GM19025 (cell line): ENCODE measurements at regions not wholly inside any gene's neighbourhood (a gene's known extent, or its start where the extent isn't known, plus 50 kb on each side); places are given as distances from the start of the nearest gene placed in this dataset.
"Not testable (repeated sequence)": the region's sequence is repeated elsewhere in the genome, so short reads cannot be mapped to it uniquely, and the experiment has no call there.

ENCODE experiments used
- ATAC-seq: cut with Tn5 transposase; IDR thresholded peaks from one replicate; pipeline ENCODE4 v1.9.1; 2021; ENCODE audit warnings: mild to moderate bottlenecking, low read depth, moderate library complexity; ENCODE audit not compliant: unreplicated experiment

DNA sequence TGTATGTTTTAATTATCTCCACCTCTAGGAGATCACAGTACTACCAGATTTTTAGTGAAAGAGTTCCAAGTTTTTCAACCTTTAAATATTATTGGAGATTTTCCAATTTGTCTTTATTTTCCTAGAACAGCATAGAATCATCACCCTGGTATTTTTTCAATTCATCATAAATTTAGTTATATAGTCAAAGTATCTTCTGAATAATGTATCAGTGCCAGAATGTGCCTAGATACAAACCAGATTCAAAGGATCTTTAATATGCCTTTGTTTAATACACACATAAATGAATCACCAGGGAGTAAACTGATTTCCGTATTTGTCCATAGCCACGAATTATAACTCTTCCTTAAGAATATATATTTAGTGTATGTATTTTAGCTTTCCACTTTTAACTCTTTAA lies 1373.1 kb downstream of the STIM2 start:
- ATAC-seq = no peak

GRCh38 chr4:28238876-28239275 lies 1378.2 kb downstream of the STIM2 start:
- no peak for ATAC-seq

DNA sequence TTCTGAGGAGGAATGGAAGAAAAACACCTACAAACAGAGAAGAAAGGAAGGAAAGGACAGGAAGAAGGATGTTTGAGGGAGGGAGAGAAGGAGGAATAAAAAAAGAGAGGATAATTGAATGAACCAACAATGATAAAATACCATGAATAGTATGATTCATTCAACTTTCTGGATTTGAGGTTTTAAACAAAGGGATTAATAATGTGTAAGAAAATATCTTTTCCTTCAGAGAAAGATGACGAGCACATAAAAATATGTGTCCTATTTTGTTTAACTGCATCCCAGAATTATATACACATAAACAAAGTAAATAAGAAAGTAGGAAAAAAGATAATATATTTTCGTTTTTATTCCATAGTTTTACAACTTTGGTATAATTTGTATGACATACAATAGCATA lies 1380.4 kb downstream of the STIM2 start:
- ATAC-seq = no peak

GRCh38 chr4:28247805-28248204 lies 1387.2 kb downstream of the STIM2 start:
- ATAC-seq = no peak

DNA sequence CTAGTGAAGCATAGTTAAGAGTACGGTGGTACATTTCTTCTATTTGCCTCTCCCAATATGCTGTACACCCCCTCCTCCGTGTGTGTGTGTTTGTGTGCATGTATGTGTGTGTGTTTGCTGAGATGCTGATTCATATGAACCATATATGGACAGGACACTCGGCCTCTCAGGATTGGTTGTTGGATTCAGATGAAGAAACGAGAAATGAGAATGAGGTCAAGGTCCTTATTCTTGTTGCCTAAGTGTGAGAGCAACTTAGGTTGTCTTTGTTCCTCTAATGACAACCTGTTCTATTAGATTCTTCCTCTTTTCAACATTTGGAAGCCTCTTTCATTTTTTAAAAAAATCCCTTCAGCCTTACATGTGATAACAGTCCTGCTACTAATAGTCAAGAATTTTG lies 1387.6 kb downstream of the STIM2 start:
- ATAC-seq = no peak

GRCh38 chr4:28250646-28251045 lies 1390.0 kb downstream of the STIM2 start:
- ATAC-seq = no peak

DNA sequence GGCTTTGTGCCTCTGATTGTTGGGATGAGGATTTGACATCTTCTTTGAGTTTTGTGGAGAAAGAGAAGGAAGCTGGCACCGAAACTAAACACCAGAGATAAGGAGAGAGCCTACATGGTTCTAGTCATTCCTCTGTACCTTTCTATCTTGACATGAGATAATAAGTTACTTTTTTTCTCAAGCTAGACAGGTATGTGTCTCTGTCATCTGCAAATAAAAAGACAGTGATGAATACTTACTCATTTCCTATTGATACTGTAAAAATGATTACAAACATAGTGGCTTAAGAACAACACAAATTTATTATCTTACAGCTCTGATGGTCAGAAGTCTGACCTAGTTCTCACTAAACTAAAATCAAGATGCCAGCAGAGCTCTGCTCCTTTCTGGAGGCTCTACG lies 1391.2 kb downstream of the STIM2 start:
- no peak for ATAC-seq

DNA sequence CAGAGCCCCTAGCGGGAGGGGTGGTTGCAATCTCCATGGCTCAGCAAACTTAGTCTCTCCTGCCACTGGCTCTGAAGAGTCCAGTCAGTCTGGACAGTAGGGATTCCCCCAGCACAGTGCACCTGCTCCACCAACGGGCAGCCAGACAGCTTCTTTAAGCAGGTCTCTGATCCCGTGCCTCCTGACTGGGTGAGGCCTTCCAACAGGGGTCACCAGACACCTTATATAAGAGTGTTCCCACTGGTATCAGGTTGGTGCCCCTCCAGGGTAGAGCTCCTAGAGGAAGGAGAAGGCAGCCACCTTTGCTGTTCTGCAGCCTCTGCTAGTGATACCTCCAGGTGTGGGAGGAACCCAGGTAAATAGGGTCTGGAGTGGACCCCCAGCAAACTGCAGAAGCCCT lies 1393.4 kb downstream of the STIM2 start:
- no peak for ATAC-seq

- no peak for ATAC-seq
Measured at GRCh38 chr4:28256295-28256694, 1395.7 kb downstream of the STIM2 start.

DNA sequence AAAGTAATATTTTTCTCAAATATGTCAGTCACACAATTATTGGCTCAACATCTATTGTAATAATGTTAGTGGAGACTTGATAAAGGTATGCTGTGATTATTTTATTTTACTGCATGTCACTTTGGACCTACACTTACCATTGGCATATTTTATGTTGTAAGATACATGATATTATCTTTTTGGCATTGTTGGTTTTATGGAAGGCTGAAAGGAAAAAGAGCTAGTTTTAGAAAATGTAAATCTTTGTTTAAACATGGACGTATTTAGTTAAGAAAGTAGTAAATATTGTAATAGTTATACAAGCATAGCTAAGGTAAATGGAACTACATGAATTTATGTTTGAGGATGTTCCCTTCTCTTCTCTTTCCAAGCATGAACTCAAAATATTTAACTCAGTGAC lies 1399.3 kb downstream of the STIM2 start:
- ATAC-seq = no peak

DNA sequence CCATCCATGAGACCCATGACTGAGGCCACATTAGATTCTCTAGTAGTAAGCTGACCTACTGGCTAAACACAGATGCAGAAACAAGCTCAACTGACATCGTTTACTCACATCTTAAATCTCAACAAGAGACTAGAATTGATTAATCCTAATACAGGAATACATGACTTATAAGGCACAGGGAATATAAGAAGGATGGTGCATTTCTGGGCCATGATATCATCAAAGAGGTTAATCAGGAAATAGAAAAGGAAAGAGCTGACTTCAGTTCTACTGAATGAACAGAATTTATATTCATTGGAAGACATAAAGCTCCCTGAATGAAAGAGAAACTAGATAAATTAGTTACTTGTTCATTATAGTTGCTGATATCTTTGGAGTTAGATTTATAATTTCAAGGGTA lies 1406.5 kb downstream of the STIM2 start:
- ATAC-seq = no peak

- ATAC-seq = no peak
Measured at GRCh38 chr4:28269426-28269825, 1408.8 kb downstream of the STIM2 start.

DNA sequence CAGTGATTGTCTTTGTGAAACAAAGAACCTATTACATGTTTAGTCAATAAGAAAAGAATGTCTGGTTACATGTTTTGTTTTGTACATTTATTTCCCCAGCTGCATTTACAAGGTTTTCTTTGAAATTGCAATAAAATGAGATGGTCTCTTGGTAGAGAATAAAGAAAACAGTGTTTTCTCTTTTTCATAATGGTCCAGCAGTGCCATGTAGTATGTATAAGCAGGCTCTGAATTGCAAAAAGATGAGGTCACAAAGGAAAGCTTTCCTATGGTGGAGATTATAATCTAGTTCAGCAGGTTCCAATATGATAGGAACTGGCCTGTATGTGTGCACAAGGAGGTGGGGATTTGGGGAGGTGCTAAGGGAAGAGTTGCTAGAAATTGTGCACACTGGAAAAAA lies 1417.3 kb downstream of the STIM2 start:
- ATAC-seq = no peak

DNA sequence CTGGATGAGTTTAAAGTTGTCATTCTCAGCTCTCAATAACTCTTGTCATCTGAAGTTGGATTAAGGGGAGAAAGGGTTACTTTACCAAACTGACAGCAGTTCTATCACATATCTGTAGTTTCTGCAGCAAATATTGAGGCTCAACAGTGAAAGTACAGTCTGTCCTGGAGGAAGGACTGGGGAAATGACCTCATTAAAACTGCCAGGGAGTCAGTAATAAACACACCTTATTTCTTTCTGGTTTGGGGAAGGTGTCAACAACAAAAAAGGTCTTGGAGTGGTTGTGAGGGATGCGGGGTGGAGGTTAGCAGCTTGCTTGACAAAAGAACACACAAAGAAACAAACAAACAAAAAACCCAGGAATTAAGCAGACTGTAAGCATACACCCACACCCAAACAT lies 1418.0 kb downstream of the STIM2 start:
- no peak for ATAC-seq

DNA sequence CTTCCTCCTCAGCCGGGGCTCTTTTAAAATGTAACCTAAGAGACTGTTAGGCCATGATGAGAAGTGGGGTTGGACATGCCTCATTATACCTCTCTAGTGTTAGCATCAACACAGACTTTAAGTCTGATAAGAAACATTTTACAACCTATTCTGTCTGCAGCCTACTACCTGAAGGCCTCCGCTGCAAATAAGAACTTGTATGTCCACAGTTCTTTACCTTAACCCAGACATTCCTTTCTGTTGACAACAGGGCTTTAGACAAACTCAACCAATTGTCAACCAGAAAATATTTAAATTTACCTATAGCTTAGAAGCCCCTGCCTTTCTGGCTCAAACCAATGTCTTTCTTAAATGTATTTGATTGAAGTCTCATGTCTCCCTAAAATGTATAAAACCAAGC lies 1418.6 kb downstream of the STIM2 start:
- no peak for ATAC-seq

DNA sequence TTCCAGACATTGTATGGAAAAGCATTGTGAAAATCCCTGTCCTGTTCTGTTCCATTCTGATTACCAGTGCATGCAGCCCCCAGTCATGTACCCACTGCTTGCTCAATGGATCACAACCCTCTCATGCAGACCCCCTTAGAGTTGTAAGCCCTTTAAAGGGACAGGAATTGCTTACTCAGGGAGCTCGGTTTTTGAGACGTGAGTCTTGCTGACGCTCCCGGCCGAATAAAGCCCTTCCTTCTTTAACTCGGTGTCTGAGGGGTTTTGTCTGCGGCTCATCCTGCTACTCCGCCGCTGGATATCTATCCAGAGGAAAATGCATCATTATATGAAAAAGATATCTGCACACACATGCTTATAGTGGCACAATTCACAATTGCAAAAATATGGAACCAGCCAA lies 1425.6 kb downstream of the STIM2 start:
- ATAC-seq = not testable (repeated sequence)

- no peak for ATAC-seq
Measured at GRCh38 chr4:28287831-28288233, 1427.2 kb downstream of the STIM2 start.

DNA sequence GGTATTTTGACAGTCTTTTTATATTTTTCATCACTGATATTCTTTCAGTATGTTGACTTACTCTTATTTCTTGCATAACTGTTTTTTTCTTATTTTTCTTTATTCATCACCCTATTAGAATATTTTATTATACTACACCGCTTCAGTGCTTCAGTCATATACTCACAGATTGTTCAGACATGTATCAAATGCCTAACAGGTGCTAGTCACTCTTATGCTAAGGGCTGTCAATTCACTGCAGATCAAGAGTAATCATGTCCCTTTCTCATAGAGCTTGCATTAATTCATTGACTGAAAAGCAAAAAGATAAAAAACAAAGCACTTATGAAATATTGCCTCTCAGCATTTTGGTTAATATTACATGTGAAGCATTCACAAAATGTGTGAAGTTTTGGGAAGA lies 1435.6 kb downstream of the STIM2 start:
- no peak for ATAC-seq

DNA sequence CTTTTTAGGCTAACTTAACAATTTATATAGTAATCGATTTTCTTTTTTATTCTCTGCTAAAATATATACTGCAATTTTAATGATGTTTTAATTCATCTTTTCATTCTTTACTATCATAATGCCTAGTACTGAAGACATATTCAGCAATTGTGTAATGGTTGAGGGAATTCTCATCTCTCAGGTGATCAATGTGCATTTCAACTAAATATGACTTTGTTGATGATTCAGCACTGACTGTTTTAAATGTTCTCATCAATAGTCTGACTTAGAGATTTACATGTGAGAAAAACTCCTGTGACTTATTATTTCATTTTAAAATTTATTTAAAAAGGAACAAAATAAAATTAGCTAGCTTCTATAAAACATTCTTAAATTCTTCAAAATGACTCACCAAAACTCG lies 1450.3 kb downstream of the STIM2 start:
- no peak for ATAC-seq

DNA sequence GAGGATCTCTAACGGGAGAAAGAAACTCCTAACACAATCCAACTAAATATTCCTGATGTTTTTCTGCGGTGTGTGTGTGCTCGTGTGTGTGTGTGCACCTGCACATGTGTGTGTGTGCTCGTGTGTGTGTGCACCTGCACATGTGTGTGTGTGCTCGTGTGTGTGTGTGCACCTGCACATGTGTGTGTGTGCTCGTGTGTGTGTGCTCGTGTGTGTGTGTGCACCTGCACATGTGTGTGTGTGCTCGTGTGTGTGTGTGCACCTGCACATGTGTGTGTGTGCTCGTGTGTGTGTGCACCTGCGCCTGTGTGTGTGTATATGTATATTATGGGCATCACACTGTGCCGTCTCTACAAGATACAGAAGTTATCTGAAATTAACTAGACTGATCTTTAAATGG lies 1451.9 kb downstream of the STIM2 start:
- not testable (repeated sequence) for ATAC-seq

- ATAC-seq = no peak
Measured at GRCh38 chr4:28313729-28314713, 1453.4 kb downstream of the STIM2 start.

DNA sequence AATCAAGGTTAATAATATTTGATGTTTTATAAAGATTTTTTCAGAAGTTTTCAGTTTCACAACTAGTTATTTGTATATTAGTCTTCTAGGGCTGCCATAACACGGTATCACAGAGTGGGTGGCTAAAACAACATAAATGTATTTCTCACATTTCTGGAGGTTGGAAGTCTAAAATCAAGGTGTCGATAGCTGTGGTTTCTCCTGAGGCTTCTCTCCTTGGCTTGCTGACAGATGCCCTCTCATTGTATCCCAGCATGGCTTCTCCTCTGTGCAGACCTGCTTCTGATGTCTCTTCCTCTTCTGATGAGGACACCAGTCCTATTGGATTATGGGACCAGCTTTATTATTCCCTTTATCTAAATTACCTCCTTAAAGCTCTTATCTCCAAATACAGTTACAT lies 1456.6 kb downstream of the STIM2 start:
- ATAC-seq = no peak
